GM20000 (cell line): ENCODE measurements at regions not wholly inside any gene's neighbourhood (a gene's known extent, or its start where the extent isn't known, plus 50 kb on each side); places are given as distances from the start of the nearest gene placed in this dataset.

Experiments
- DNase-seq: peaks from one replicate; pipeline ENCODE4 v3.0.0; 2012; ENCODE audit warnings: low spot score
- CTCF ChIP-seq: IDR thresholded peaks from 2 replicates; pipeline ENCODE4 v1.5.1; 2012; ENCODE audit warnings: mild to moderate bottlenecking, control low read depth; ENCODE audit errors: extremely low read depth, missing control alignments

- DNase-seq: no peak
- TF ChIP-seq CTCF: no peak
Measured at GRCh38 chr4:55237839-55238238, 108.2 kb upstream of the SRD5A3 start.

DNA sequence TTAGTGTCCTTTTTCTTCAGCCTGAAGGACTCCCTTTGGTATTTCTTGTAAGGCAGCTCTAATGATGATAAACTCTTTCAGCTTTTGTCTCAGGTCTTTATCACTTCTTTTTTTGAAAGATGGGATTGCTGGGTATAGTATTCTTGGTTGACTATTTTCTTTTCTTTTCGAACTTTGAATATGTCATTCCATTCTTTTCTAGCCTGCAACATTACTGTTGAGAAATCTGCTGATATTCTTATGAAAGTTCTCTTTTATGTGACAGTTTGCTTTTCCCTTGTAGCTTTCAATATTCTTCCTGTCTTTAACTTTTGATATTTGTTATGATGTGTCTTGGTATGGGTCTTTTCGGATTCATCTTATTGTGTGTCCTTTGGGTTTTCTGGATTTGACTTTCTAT, 107.6 kb upstream of the SRD5A3 start:
- TF ChIP-seq CTCF: no peak
- no peak for DNase-seq

GRCh38 chr4:55241461-55241860, 104.6 kb upstream of the SRD5A3 start:
- DNase-seq: no peak
- TF ChIP-seq CTCF: no peak

DNA sequence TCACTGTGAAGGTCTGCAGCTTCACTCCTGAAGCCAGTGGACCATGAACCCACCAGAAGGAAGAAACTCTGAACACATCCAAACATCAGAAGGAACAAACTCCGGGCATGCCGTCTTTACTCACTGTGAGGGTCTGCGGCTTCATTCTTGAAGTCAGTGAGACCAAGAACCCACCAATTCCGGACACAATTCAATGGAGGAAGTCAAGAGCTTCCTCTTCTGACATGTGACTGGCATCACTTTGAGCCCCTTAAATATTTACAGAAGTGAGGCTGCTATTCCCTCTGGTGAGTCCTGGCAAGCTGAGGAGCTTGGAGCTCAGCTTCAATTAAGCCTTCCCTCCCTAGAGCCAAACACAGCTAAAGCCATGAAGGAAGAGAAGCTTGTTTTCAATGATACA, 103.5 kb upstream of the SRD5A3 start:
- TF ChIP-seq CTCF: no peak
- no peak for DNase-seq

GRCh38 chr4:55247521-55247920, 98.5 kb upstream of the SRD5A3 start:
- TF ChIP-seq CTCF: no peak
- no peak for DNase-seq

DNA sequence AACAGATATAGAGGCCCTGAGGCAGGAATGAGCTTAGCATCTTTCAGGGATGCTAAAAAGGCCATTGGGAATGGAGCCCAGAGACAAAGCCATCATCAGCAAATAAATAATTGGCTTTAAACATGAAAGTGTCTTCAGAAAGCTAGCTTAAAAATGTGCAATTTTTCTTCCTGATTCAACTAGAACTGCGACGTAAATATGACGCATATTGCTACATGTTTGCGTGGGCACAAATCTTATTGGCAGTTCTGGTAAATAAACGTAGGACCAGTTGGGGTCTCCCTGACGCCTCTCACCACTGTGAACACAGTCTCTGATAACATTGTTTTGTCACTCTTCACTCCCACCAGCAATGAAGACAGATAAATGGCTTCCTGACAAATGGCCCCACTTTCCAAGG, 97.3 kb upstream of the SRD5A3 start:
- DNase-seq: no peak
- no peak for TF ChIP-seq CTCF

GRCh38 chr4:55249476-55249875, 96.6 kb upstream of the SRD5A3 start:
- no peak for DNase-seq

More at GRCh38 chr4:55249476-55249875, 96.6 kb upstream of the SRD5A3 start:
- no peak for TF ChIP-seq CTCF
